Activated CD8-positive, alpha-beta T cell treated with anti-CD3 and anti-CD28 coated beads, Interleukin-2, amount 10 ng/mL, durations not matched to agents 7 days and 5 days (primary cell): ENCODE measurements at regions not wholly inside any gene's neighbourhood (a gene's known extent, or its start where the extent isn't known, plus 50 kb on each side); places are given as distances from the start of the nearest gene placed in this dataset.

Experiments used
- ATAC-seq: fragments of 150-1000 bp; cut with Tn5 transposase; one replicate; pipeline ENCODE4 v1.10.0; 2021; ENCODE audit warnings: moderate library complexity
- CTCF ChIA-PET: fragments of 350-600 bp; sonication (Branson Sonifier 250); formaldehyde crosslinking; loops from one replicate; lab custom pipeline; 2021; ENCODE audit warnings: antibody characterized with exemption; lab: Charles Lee
- POLR2A ChIA-PET: fragments of 350-600 bp; sonication (Branson Sonifier 250); formaldehyde crosslinking; loops from one replicate; lab custom pipeline; 2021; ENCODE audit warnings: antibody characterized with exemption; lab: Charles Lee
- DNase-seq: peaks from one replicate; pipeline ENCODE4 v3.0.0-alpha.2; 2020
- H3K27ac Mint-ChIP-seq: one replicate; pipeline ENCODE4 v1.8.0; 2021; ENCODE audit warnings: mild to moderate bottlenecking, mixed read lengths
- H3K27me3 Mint-ChIP-seq: one replicate; pipeline ENCODE4 v1.8.0; 2021; ENCODE audit warnings: low read depth, mixed read lengths
- H3K36me3 Mint-ChIP-seq: one replicate; pipeline ENCODE4 v1.8.0; 2021; ENCODE audit warnings: low read depth, mixed read lengths
- H3K4me1 Mint-ChIP-seq: one replicate; pipeline ENCODE4 v1.8.0; 2021; ENCODE audit warnings: low read depth, mixed read lengths
- H3K4me3 Mint-ChIP-seq: one replicate; pipeline ENCODE4 v1.8.0; 2021; ENCODE audit warnings: mild to moderate bottlenecking, mixed read lengths
- H3K9me3 Mint-ChIP-seq: one replicate; pipeline ENCODE4 v1.8.0; 2022; ENCODE audit warnings: mixed read lengths; ENCODE audit not compliant: insufficient read depth

DNA sequence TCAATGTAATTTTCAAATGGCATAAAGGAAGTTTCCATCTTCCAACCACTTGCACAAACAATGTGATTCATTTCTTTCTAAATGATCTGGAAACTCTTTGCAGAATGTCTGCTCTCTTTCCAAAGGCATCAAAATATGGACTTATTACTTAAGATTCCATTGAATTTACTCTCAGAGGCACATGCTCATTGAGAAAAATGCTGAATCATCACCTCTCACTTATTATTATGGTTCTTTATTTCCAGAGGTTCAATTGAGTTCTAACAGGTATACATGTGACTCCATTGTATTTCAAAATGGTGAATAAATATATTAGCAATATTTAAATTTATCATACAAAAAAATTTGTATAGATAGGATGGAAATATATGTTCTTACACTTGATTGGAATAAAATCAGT lies 1140.6 kb downstream of the EFNA5 start:
- no peaks in the 10 kb centered on the region for H3K9me3 Mint-ChIP-seq
- H3K4me1 Mint-ChIP-seq, result no peaks in the 10 kb centered on the region
- H3K27ac Mint-ChIP-seq, result no peak overlapping the region
- no peak overlapping the region for H3K4me3 Mint-ChIP-seq
- no peaks in the 10 kb centered on the region for H3K36me3 Mint-ChIP-seq
- POLR2A ChIA-PET, result no interaction called here
- no peaks in the 10 kb centered on the region for H3K27me3 Mint-ChIP-seq
- ATAC-seq (no peak), DNase-seq (no peak)
- CTCF ChIA-PET, result no interaction called here

DNA sequence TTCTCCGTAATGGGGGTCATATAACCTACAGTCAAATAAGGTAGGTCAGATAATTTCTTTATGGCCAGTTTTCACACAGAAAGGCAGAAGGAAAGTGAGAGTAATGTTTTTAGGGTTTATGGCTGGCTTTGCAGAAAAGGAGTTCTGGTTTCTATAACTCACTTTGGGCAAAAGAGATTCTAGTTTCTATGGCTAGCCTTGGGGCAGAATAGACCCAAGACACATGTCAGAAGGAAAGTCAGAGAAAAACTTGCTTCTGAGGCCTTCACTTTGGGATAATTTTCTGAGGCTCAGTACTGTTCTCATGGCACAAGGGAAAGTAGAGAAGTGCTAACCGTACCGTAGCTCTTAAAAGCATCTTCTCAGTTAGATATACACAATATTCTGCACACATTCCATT lies 1145.3 kb downstream of the EFNA5 start:
- DNase-seq (no peak), ATAC-seq (no peak)
- Mint-ChIP-seq H3K27me3 (no peaks in the 10 kb centered on the region), H3K9me3 (no peaks in the 10 kb centered on the region), H3K36me3 (no peaks in the 10 kb centered on the region), H3K4me1 (no peaks in the 10 kb centered on the region), H3K4me3 (no peak overlapping the region), H3K27ac (no peak overlapping the region)
- ChIA-PET CTCF (no interaction called here), POLR2A (no interaction called here)

GRCh38 chr5:106523852-106524251 lies 1146.9 kb downstream of the EFNA5 start:
- H3K4me1 Mint-ChIP-seq, result no peaks in the 10 kb centered on the region
- H3K4me3 Mint-ChIP-seq, result no peak overlapping the region
- no peaks in the 10 kb centered on the region for H3K36me3 Mint-ChIP-seq
- ChIA-PET POLR2A (no interaction called here), CTCF (no interaction called here)
- DNase-seq, result no peak
- no peaks in the 10 kb centered on the region for H3K27me3 Mint-ChIP-seq
- ATAC-seq, result no peak
- no peak overlapping the region for H3K27ac Mint-ChIP-seq
- H3K9me3 Mint-ChIP-seq, result no peaks in the 10 kb centered on the region

- CTCF ChIA-PET, result no interaction called here
- H3K27ac Mint-ChIP-seq, result no peak overlapping the region
- POLR2A ChIA-PET, result no interaction called here
- H3K9me3 Mint-ChIP-seq, result no peaks in the 10 kb centered on the region
- no peaks in the 10 kb centered on the region for H3K36me3 Mint-ChIP-seq
- no peaks in the 10 kb centered on the region for H3K27me3 Mint-ChIP-seq
- no peak overlapping the region for H3K4me3 Mint-ChIP-seq
- no peaks in the 10 kb centered on the region for H3K4me1 Mint-ChIP-seq
- DNase-seq (no peak), ATAC-seq (no peak)
Measured at GRCh38 chr5:106522296-106522695, 1148.4 kb downstream of the EFNA5 start.

GRCh38 chr5:106521701-106522100 lies 1149.0 kb downstream of the EFNA5 start:
- CTCF ChIA-PET, result no interaction called here
- no peak overlapping the region for H3K4me3 Mint-ChIP-seq
- H3K27ac Mint-ChIP-seq, result no peak overlapping the region
- POLR2A ChIA-PET, result no interaction called here
- no peak for ATAC-seq
- no peaks in the 10 kb centered on the region for H3K9me3 Mint-ChIP-seq
- H3K27me3 Mint-ChIP-seq, result no peaks in the 10 kb centered on the region
- DNase-seq, result no peak
- H3K36me3 Mint-ChIP-seq, result no peaks in the 10 kb centered on the region
- H3K4me1 Mint-ChIP-seq, result no peaks in the 10 kb centered on the region

DNA sequence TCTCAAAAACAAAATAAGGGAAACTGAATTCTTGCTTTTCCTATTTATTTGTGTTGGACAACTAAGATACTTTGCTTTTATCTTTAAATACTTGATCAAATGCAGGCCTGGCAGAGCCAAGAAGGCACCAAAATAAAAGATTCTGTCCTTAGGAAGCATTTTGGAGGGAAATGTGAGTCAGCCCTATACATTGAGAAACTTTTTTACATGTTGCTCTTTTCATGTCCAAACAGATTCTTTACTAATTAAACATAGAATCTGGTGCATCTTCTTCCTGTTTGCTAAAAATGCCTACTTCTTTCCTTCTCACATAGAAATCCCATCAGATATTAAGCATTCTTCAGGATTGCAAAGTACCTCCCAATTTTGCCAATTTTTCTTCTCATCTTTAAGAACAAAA lies 1160.4 kb downstream of the EFNA5 start:
- no peak overlapping the region for H3K27ac Mint-ChIP-seq
- ChIA-PET CTCF (no interaction called here), POLR2A (no interaction called here)
- DNase-seq (no peak), ATAC-seq (no peak)
- no peaks in the 10 kb centered on the region for H3K9me3 Mint-ChIP-seq
- no peak overlapping the region for H3K4me3 Mint-ChIP-seq
- H3K27me3 Mint-ChIP-seq, result no peaks in the 10 kb centered on the region
- no peaks in the 10 kb centered on the region for H3K36me3 Mint-ChIP-seq
- H3K4me1 Mint-ChIP-seq, result no peaks in the 10 kb centered on the region

DNA sequence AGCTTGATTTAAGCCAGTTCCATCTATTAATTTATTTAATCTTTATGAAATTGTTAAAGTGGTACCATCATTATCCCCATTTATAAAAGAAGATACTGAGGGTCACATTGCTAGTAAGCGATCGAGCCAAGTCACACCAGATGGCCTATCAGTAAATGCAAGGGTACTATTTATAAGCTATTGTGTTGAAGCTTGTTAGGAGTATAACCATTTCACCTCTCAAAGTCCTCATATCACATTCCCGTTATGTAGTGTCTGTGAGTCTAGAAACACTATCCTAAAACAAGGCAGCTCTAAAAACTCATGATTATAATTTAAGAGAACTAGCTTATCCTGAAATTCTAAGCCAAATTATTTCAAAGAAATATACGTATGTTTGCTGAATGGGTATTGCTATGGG lies 1161.8 kb downstream of the EFNA5 start:
- ATAC-seq (no peak), DNase-seq (no peak)
- Mint-ChIP-seq H3K27me3 (no peaks in the 10 kb centered on the region), H3K4me1 (no peaks in the 10 kb centered on the region), H3K36me3 (no peaks in the 10 kb centered on the region), H3K9me3 (no peaks in the 10 kb centered on the region), H3K27ac (no peak overlapping the region), H3K4me3 (no peak overlapping the region)
- ChIA-PET POLR2A (no interaction called here), CTCF (no interaction called here)

DNA sequence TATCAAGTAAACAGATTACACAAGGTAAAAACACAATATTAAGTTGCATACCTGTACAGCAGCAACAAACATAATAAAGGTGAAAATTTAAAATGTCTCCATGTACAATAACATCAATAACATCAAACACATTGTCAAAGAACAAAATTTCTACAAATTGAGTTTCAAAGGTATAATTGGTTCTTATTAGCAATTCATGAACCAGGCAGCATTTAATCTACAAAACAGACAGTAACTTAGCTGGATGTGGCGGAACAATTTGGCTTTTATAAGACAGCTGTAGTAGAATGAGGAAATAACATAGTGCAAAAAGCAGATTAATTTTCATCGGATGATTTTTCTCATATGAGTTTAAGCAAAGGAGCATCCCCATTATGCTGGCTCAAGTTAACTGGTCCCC lies 1176.8 kb downstream of the EFNA5 start:
- Mint-ChIP-seq H3K4me3 (no peak overlapping the region), H3K27me3 (no peaks in the 10 kb centered on the region), H3K4me1 (no peaks in the 10 kb centered on the region), H3K27ac (no peak overlapping the region), H3K36me3 (no peaks in the 10 kb centered on the region), H3K9me3 (peaks cover 3% of the 10 kb centered on the region)
- DNase-seq, result no peak
- ChIA-PET CTCF (no interaction called here), POLR2A (no interaction called here)
- no peak for ATAC-seq

DNA sequence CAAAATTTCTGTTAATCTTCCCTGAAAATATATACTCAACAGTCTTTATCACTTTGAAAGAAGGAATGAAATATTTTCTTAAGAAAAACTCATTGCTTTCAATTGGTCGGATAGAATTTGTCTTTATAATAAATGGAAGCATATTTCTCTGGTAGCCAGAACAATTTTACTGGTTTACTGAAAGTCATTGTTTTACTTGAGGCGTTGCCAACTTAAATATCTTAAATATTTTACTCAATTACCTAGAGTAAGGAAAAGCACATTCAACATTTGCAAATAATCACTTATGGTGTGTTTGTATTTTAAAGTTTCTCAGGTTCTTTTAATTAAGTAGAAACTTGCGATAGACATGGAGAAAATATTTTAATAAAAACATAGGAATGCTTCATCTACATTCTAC lies 1181.7 kb downstream of the EFNA5 start:
- no peak for DNase-seq
- no peak overlapping the region for H3K4me3 Mint-ChIP-seq
- H3K9me3 Mint-ChIP-seq, result peaks cover 8% of the 10 kb centered on the region
- no peaks in the 10 kb centered on the region for H3K4me1 Mint-ChIP-seq
- no peak for ATAC-seq
- no peaks in the 10 kb centered on the region for H3K36me3 Mint-ChIP-seq
- CTCF ChIA-PET, result no interaction called here
- no peak overlapping the region for H3K27ac Mint-ChIP-seq
- POLR2A ChIA-PET, result no interaction called here
- no peaks in the 10 kb centered on the region for H3K27me3 Mint-ChIP-seq

- H3K4me3 Mint-ChIP-seq, result no peak overlapping the region
- H3K27ac Mint-ChIP-seq, result no peak overlapping the region
- ChIA-PET CTCF (no interaction called here), POLR2A (no interaction called here)
- no peaks in the 10 kb centered on the region for H3K27me3 Mint-ChIP-seq
- no peak for DNase-seq
- peaks cover 9% of the 10 kb centered on the region for H3K9me3 Mint-ChIP-seq
- H3K36me3 Mint-ChIP-seq, result no peaks in the 10 kb centered on the region
- no peaks in the 10 kb centered on the region for H3K4me1 Mint-ChIP-seq
- ATAC-seq, result no peak
Measured at GRCh38 chr5:106488407-106488806, 1182.3 kb downstream of the EFNA5 start.

DNA sequence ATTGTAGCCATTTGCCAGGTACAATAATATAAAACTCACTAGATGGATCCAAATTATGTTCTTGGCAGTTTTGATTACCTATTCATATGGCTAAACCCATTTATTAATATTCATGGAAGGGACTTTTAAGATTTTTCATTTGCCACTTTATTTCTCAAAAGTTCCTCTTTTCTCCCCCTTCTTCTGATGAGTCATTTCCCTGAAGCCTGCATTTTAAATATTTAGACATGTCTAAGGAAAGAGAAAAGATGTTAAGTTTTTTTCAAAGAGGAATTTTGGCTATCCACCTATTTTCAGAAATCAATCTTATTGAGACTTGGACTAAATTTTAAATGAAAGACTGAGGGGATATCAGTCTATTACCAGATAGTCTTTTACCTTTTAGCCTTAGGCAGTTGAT lies 1189.4 kb downstream of the EFNA5 start:
- Mint-ChIP-seq H3K4me3 (no peak overlapping the region), H3K27ac (no peak overlapping the region), H3K4me1 (no peaks in the 10 kb centered on the region), H3K27me3 (no peaks in the 10 kb centered on the region), H3K36me3 (no peaks in the 10 kb centered on the region), H3K9me3 (peaks cover 10% of the 10 kb centered on the region)
- ATAC-seq (no peak), DNase-seq (no peak)
- CTCF ChIA-PET, result no interaction called here
- POLR2A ChIA-PET, result no interaction called here

DNA sequence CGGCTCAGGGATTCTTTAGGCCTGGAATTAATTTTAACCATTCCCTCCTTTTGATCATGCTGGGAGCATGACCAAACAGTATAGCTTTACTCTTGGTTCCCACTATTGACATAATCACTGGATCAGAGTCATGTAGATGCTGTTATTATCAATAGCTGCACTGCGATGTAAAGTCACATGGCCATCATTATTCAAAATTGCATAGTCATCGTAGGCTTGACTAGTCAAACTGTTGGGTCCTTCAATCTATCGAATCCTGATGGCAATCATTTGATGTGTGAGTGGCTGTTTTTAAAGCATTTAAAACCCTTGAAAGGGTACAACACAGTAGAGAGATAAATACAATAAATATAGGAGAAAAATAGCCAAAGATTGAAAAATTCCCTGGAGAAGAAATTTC lies 1194.1 kb downstream of the EFNA5 start:
- Mint-ChIP-seq H3K36me3 (no peaks in the 10 kb centered on the region), H3K9me3 (peaks cover 12% of the 10 kb centered on the region), H3K27ac (no peak overlapping the region), H3K4me1 (no peaks in the 10 kb centered on the region), H3K4me3 (no peak overlapping the region), H3K27me3 (no peaks in the 10 kb centered on the region)
- ChIA-PET POLR2A (no interaction called here), CTCF (no interaction called here)
- DNase-seq (no peak), ATAC-seq (no peak)

DNA sequence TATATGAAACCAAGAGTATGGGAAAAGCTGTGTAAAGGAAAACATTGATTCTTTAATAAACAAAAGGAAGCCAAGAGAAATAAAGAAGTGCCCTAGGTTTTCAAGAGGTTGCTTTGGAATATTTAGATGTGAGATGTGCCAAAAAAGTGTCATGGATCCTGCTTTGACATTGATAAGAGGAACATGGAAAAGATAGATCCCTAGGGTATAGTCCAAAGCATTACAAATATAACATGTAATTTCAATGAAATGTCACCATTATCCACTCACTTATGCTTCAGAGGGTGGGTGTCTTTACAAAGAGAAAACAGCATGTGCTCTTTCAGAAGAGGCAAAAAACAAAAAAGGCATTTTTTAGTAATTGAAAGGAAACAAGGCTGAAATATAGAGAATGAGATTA lies 1196.7 kb downstream of the EFNA5 start:
- ATAC-seq, result no peak
- Mint-ChIP-seq H3K9me3 (peaks cover 15% of the 10 kb centered on the region), H3K4me1 (no peaks in the 10 kb centered on the region), H3K27me3 (no peaks in the 10 kb centered on the region), H3K36me3 (no peaks in the 10 kb centered on the region), H3K4me3 (no peak overlapping the region), H3K27ac (no peak overlapping the region)
- CTCF ChIA-PET, result no interaction called here
- POLR2A ChIA-PET, result no interaction called here
- DNase-seq, result no peak
